OCI-LY7 (cell line): ENCODE measurements at regions not wholly inside any gene's neighbourhood (a gene's known extent, or its start where the extent isn't known, plus 50 kb on each side); places are given as distances from the start of the nearest gene placed in this dataset.

Experiments used
- BruUV-seq: library from RNA; stranded (reverse); fragments of 400-500 nt; replicated peaks from 2 replicates; lab custom pipeline; 2021; lab: Mats Ljungman, UMichigan
- CTCF ChIA-PET: fragments of 300-600 bp; sonication (Branson Sonifier 250); formaldehyde crosslinking; loops from one replicate; lab custom pipeline; 2022; ENCODE audit warnings: antibody characterized with exemption; ENCODE audit not compliant: unreplicated experiment; lab: Charles Lee
- POLR2A ChIA-PET: fragments of 300-600 bp; sonication (Branson Sonifier 250); formaldehyde crosslinking; loops from one replicate; lab custom pipeline; 2022; ENCODE audit warnings: antibody characterized with exemption; lab: Charles Lee
- DNase-seq: peaks from one replicate; pipeline ENCODE4 v3.0.0-alpha.2; 2015; ENCODE audit warnings: low spot score
- H2AFZ ChIP-seq: fragments of 200-600 bp; sonication (generic), shearing (Covaris generic); 2 replicates; pipeline ENCODE4 v1.6.1; 2014; ENCODE audit warnings: mild to moderate bottlenecking, antibody characterized with exemption, low read length, moderate library complexity
- H3K27ac ChIP-seq: fragments of 200-600 bp; sonication (generic); 2 replicates; pipeline ENCODE4 v1.5.1; 2014; ENCODE audit warnings: mixed run types, low read depth, mild to moderate bottlenecking, moderate library complexity, low read length, inconsistent platforms; ENCODE audit not compliant: poor library complexity, severe bottlenecking
- H3K36me3 ChIP-seq: fragments of 200-600 bp; sonication (generic); 2 replicates; pipeline ENCODE4 v1.6.1; 2014; ENCODE audit warnings: mild to moderate bottlenecking, antibody characterized with exemption, low read length, moderate library complexity, mixed read lengths; ENCODE audit not compliant: insufficient read depth
- H3K4me1 ChIP-seq: fragments of 200-600 bp; sonication (generic); 2 replicates; pipeline ENCODE4 v1.5.1; 2014; ENCODE audit warnings: mild to moderate bottlenecking, low read length; ENCODE audit not compliant: insufficient read depth, poor library complexity, severe bottlenecking
- H3K4me2 ChIP-seq: fragments of 200-600 bp; sonication (generic); 2 replicates; pipeline ENCODE4 v1.6.1; 2014; ENCODE audit warnings: mild to moderate bottlenecking, low read length
- H3K4me3 ChIP-seq: fragments of 200-600 bp; sonication (generic); 2 replicates; pipeline ENCODE4 v1.5.1; 2014; ENCODE audit warnings: mild to moderate bottlenecking, low read depth, low read length; ENCODE audit not compliant: poor library complexity, severe bottlenecking
- H3K79me2 ChIP-seq: fragments of 200-600 bp; sonication (generic); 2 replicates; pipeline ENCODE4 v1.6.1; 2016; ENCODE audit warnings: low read depth, mild to moderate bottlenecking, low read length, moderate library complexity, mixed read lengths; ENCODE audit not compliant: insufficient read depth
- H3K9me2 ChIP-seq: fragments of 200-600 bp; sonication (generic); 2 replicates; pipeline ENCODE4 v1.6.1; 2016; ENCODE audit warnings: mild to moderate bottlenecking, low read length, mixed read lengths; ENCODE audit not compliant: insufficient read depth
- H3K9me3 ChIP-seq: fragments of 200-600 bp; sonication (generic); 2 replicates; pipeline ENCODE4 v1.6.1; 2014; ENCODE audit warnings: mild to moderate bottlenecking, mixed run types, low read length, mixed read lengths
- H4K20me1 ChIP-seq: fragments of 200-600 bp; sonication (generic); 2 replicates; pipeline ENCODE4 v1.6.1; 2014; ENCODE audit warnings: mild to moderate bottlenecking, antibody characterized with exemption, low read length, moderate library complexity, mixed read lengths; ENCODE audit not compliant: insufficient read depth
- CTCF ChIP-seq: fragments of 200-600 bp; sonication (generic); conservative IDR thresholded peaks from 2 replicates; pipeline ENCODE4 v1.5.1; 2014; ENCODE audit warnings: mild to moderate bottlenecking, antibody characterized with exemption, low read length, moderate library complexity, mixed read lengths
- EZH2phosphoT487 ChIP-seq: fragments of 200-600 bp; sonication (generic); IDR thresholded peaks from 2 replicates; pipeline ENCODE4 v1.6.1; 2018; ENCODE audit warnings: low read depth, borderline replicate concordance, mild to moderate bottlenecking, mixed run types, antibody characterized with exemption, low read length, moderate library complexity, mixed read lengths
- intact Hi-C: fragments of 100-400 bp; cut with micrococcal nuclease; formaldehyde crosslinking; loops from one replicate; pipeline ENCODE4 v1.10.0; 2022; ENCODE audit not compliant: unreplicated experiment

GRCh38 chrX:16469870-16470269, 180.1 kb upstream of the S100G start:
- CTCF ChIA-PET: no interaction called here

GRCh38 chrX:16472345-16472744, 177.6 kb upstream of the S100G start:
- Histone ChIP-seq H3K27ac (no peak overlapping the region), H4K20me1 (no peaks in the 10 kb centered on the region), H3K4me1 (no peaks in the 10 kb centered on the region), H3K9me3 (no peaks in the 10 kb centered on the region), H2AFZ (no peak overlapping the region), H3K4me2 (no peak overlapping the region), H3K4me3 (no peak overlapping the region), H3K79me2 (no peaks in the 10 kb centered on the region), H3K9me2 (no peaks in the 10 kb centered on the region), H3K36me3 (no peaks in the 10 kb centered on the region)
- TF ChIP-seq EZH2phosphoT487 (no peak), CTCF (no peak)
- CTCF ChIA-PET: no interaction called here
- POLR2A ChIA-PET: no interaction called here
- intact Hi-C loops: no loop called here
- BruUV-seq: no TSS peak
- DNase-seq: no peak

More at GRCh38 chrX:16469870-16470269, 180.1 kb upstream of the S100G start:
- Histone ChIP-seq H3K27ac (no peak overlapping the region), H2AFZ (no peak overlapping the region), H3K9me3 (no peaks in the 10 kb centered on the region), H3K36me3 (no peaks in the 10 kb centered on the region), H3K9me2 (no peaks in the 10 kb centered on the region), H3K4me3 (no peak overlapping the region), H3K4me2 (no peak overlapping the region), H3K4me1 (no peaks in the 10 kb centered on the region), H3K79me2 (no peaks in the 10 kb centered on the region), H4K20me1 (no peaks in the 10 kb centered on the region)
- no TSS peak for BruUV-seq
- TF ChIP-seq EZH2phosphoT487: no peak
- TF ChIP-seq CTCF: 0 out of 2 replicates have a peak, but pooled peaks have one; percentile 28
- POLR2A ChIA-PET: interaction anchor here (0.7 kb wide), 1 partner anchor 379 kb away, joined by 4 read pairs; no protein-coding TSS in a partner anchor
- intact Hi-C loops: no loop called here
- no peak for DNase-seq

GRCh38 chrX:16474511-16474910, 175.4 kb upstream of the S100G start:
- ChIA-PET CTCF (no interaction called here), POLR2A (no interaction called here)
- Histone ChIP-seq H3K9me3 (no peaks in the 10 kb centered on the region), H3K4me3 (no peak overlapping the region), H3K4me2 (no peak overlapping the region), H3K36me3 (no peaks in the 10 kb centered on the region), H3K27ac (no peak overlapping the region), H3K4me1 (no peaks in the 10 kb centered on the region), H3K79me2 (no peaks in the 10 kb centered on the region), H2AFZ (no peak overlapping the region), H4K20me1 (no peaks in the 10 kb centered on the region), H3K9me2 (no peaks in the 10 kb centered on the region)
- intact Hi-C loops: no loop called here
- BruUV-seq: no TSS peak
- DNase-seq: no peak
- TF ChIP-seq EZH2phosphoT487 (no peak), CTCF (no peak)
